Neural cell (in vitro differentiated cells): ENCODE measurements at regions not wholly inside any gene's neighbourhood (a gene's known extent, or its start where the extent isn't known, plus 50 kb on each side); places are given as distances from the start of the nearest gene placed in this dataset.

ENCODE experiments used
- H2AFZ ChIP-seq: fragments of 200-600, 300-800 bp; sonication (generic), shearing (Covaris generic); 2 replicates; pipeline ENCODE4 v1.6.0; 2014; ENCODE audit warnings: low read depth, mild to moderate bottlenecking, antibody characterized with exemption, low read length, moderate library complexity
- H3F3A ChIP-seq: fragments of 200-600 bp; shearing (Covaris generic); 2 replicates; pipeline ENCODE4 v1.6.1; 2016; ENCODE audit warnings: mild to moderate bottlenecking, moderate library complexity, mixed read lengths, antibody characterized with exemption, low read length; ENCODE audit not compliant: insufficient read depth, poor library complexity, severe bottlenecking
- H3K27ac ChIP-seq: fragments of 200-600, 300-800 bp; sonication (generic), shearing (Covaris generic); 2 replicates; pipeline ENCODE4 v1.5.1; 2014; ENCODE audit warnings: mild to moderate bottlenecking, low read length, moderate library complexity
- H3K27me3 ChIP-seq: fragments of 300-800, 200-600 bp; sonication (generic), shearing (Covaris generic); 2 replicates; pipeline ENCODE4 v1.6.0; 2014; ENCODE audit warnings: mild to moderate bottlenecking, low read depth, low read length, moderate library complexity; ENCODE audit not compliant: insufficient read depth
- H3K36me3 ChIP-seq: fragments of 300-800, 200-600 bp; sonication (generic), shearing (Covaris generic); 2 replicates; pipeline ENCODE4 v1.5.1; 2014; ENCODE audit warnings: mild to moderate bottlenecking, antibody characterized with exemption, low read length, moderate library complexity; ENCODE audit not compliant: insufficient read depth
- H3K4me2 ChIP-seq: fragments of 300-800, 200-600 bp; sonication (generic), shearing (Covaris generic); 2 replicates; pipeline ENCODE4 v1.6.0; 2014; ENCODE audit warnings: mild to moderate bottlenecking, low read length
- H3K4me3 ChIP-seq: fragments of 300-800, 200-600 bp; sonication (generic), shearing (Covaris generic); 2 replicates; pipeline ENCODE4 v1.5.1; 2014; ENCODE audit warnings: mild to moderate bottlenecking, low read length, moderate library complexity
- H3K79me2 ChIP-seq: fragments of 200-600 bp; shearing (Covaris generic); replicated peaks from 2 replicates; pipeline ENCODE4 v1.6.0; 2014; ENCODE audit warnings: mild to moderate bottlenecking, low read length, moderate library complexity; ENCODE audit not compliant: insufficient read depth
- H3K9ac ChIP-seq: fragments of 300-800, 200-600 bp; sonication (generic), shearing (Covaris generic); 2 replicates; pipeline ENCODE4 v1.6.1; 2016; ENCODE audit warnings: mild to moderate bottlenecking, low read length, mixed read lengths
- H3K9me2 ChIP-seq: fragments of 200-600 bp; shearing (Covaris generic); 2 replicates; pipeline ENCODE4 v1.6.1; 2016; ENCODE audit warnings: mild to moderate bottlenecking, low read length, mixed read lengths; ENCODE audit not compliant: insufficient read depth
- H3K9me3 ChIP-seq: fragments of 200-600, 300-800 bp; sonication (generic), shearing (Covaris generic); 2 replicates; pipeline ENCODE4 v1.6.1; 2016; ENCODE audit warnings: mild to moderate bottlenecking, mixed run types, low read length, moderate library complexity, mixed read lengths
- H4K20me1 ChIP-seq: fragments of 200-600 bp; shearing (Covaris generic); 2 replicates; pipeline ENCODE4 v1.6.1; 2016; ENCODE audit warnings: mild to moderate bottlenecking, mixed run types; ENCODE audit not compliant: insufficient read depth
- EP300 ChIP-seq: fragments of 450-650 bp; conservative IDR thresholded peaks from 2 replicates; pipeline ENCODE4 v1.6.1; 2014; ENCODE audit warnings: antibody characterized with exemption, mild to moderate bottlenecking, moderate library complexity; ENCODE audit not compliant: poor library complexity, severe bottlenecking
- EZH2 ChIP-seq: fragments of 200-600, 300-800 bp; shearing (Covaris generic), sonication (generic); IDR thresholded peaks from 2 replicates; pipeline ENCODE4 v1.6.1; 2014; ENCODE audit warnings: antibody characterized with exemption, low read length, borderline replicate concordance, mild to moderate bottlenecking; ENCODE audit not compliant: insufficient read depth, poor library complexity, severe bottlenecking
- MXI1 ChIP-seq: fragments of 450-650 bp; conservative IDR thresholded peaks from 2 replicates; pipeline ENCODE4 v1.6.1; 2014; ENCODE audit warnings: antibody characterized with exemption, mild to moderate bottlenecking; ENCODE audit not compliant: poor library complexity, severe bottlenecking
- POLR2AphosphoS5 ChIP-seq: IDR thresholded peaks from 2 replicates; pipeline ENCODE4 v1.6.1; 2012
- RAD21 ChIP-seq: fragments of 450-650 bp; conservative IDR thresholded peaks from 2 replicates; pipeline ENCODE4 v1.6.1; 2014; ENCODE audit warnings: antibody characterized with exemption, mild to moderate bottlenecking, moderate library complexity
- SMC3 ChIP-seq: fragments of 450-650 bp; conservative IDR thresholded peaks from 2 replicates; pipeline ENCODE4 v1.6.1; 2014; ENCODE audit warnings: antibody characterized with exemption, mild to moderate bottlenecking, moderate library complexity; ENCODE audit not compliant: poor library complexity
- TAF1 ChIP-seq: IDR thresholded peaks from 2 replicates; pipeline ENCODE4 v1.6.1; 2012; ENCODE audit warnings: low read depth
- TF ChIP-seq, protein P1 (sequence below): IDR thresholded peaks from 2 replicates; pipeline ENCODE4 v1.6.1; 2012; ENCODE audit warnings: borderline replicate concordance
- TF ChIP-seq, protein P2 (sequence below): fragments of 450-650 bp; IDR thresholded peaks from 2 replicates; pipeline ENCODE4 v1.5.1; 2014; ENCODE audit warnings: antibody characterized with exemption, mild to moderate bottlenecking, moderate library complexity; ENCODE audit not compliant: poor library complexity, severe bottlenecking

DNA sequence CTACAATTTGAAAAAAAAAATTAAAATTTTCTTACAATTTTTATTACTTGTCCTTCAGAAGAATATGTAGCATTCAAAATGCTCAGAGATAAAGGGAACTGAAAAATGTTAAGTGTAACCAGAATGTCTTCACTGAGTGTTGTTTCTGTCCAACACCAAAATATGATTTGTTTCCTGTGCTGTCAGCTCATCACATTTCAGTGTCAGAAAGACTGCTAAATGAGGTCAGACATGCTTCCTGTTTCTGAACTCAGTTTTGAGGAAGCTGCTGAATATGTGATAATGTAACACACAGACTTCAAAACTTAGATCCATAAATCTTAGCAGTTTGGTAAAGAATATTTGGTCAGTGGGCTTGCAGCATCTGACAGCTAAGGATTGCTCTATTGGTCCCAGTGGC, 1849.7 kb downstream of the PCDH7 start:
- Histone ChIP-seq H3F3A (no peaks in the 10 kb centered on the region), H3K36me3 (no peaks in the 10 kb centered on the region), H3K4me2 (peak overlapping the region; percentile 0), H3K79me2 (no peaks in the 10 kb centered on the region), H3K9me2 (no peaks in the 10 kb centered on the region), H3K9me3 (no peaks in the 10 kb centered on the region), H3K9ac (no peak overlapping the region), H2AFZ (no peak overlapping the region), H3K4me3 (no peak overlapping the region), H4K20me1 (no peaks in the 10 kb centered on the region), H3K27me3 (no peaks in the 10 kb centered on the region), H3K27ac (no peak overlapping the region)
- TF ChIP-seq, protein P1, sequence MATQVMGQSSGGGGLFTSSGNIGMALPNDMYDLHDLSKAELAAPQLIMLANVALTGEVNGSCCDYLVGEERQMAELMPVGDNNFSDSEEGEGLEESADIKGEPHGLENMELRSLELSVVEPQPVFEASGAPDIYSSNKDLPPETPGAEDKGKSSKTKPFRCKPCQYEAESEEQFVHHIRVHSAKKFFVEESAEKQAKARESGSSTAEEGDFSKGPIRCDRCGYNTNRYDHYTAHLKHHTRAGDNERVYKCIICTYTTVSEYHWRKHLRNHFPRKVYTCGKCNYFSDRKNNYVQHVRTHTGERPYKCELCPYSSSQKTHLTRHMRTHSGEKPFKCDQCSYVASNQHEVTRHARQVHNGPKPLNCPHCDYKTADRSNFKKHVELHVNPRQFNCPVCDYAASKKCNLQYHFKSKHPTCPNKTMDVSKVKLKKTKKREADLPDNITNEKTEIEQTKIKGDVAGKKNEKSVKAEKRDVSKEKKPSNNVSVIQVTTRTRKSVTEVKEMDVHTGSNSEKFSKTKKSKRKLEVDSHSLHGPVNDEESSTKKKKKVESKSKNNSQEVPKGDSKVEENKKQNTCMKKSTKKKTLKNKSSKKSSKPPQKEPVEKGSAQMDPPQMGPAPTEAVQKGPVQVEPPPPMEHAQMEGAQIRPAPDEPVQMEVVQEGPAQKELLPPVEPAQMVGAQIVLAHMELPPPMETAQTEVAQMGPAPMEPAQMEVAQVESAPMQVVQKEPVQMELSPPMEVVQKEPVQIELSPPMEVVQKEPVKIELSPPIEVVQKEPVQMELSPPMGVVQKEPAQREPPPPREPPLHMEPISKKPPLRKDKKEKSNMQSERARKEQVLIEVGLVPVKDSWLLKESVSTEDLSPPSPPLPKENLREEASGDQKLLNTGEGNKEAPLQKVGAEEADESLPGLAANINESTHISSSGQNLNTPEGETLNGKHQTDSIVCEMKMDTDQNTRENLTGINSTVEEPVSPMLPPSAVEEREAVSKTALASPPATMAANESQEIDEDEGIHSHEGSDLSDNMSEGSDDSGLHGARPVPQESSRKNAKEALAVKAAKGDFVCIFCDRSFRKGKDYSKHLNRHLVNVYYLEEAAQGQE, result no peak
- no peak for TF ChIP-seq MXI1
- no peak for TF ChIP-seq TAF1
- TF ChIP-seq, protein P2, sequence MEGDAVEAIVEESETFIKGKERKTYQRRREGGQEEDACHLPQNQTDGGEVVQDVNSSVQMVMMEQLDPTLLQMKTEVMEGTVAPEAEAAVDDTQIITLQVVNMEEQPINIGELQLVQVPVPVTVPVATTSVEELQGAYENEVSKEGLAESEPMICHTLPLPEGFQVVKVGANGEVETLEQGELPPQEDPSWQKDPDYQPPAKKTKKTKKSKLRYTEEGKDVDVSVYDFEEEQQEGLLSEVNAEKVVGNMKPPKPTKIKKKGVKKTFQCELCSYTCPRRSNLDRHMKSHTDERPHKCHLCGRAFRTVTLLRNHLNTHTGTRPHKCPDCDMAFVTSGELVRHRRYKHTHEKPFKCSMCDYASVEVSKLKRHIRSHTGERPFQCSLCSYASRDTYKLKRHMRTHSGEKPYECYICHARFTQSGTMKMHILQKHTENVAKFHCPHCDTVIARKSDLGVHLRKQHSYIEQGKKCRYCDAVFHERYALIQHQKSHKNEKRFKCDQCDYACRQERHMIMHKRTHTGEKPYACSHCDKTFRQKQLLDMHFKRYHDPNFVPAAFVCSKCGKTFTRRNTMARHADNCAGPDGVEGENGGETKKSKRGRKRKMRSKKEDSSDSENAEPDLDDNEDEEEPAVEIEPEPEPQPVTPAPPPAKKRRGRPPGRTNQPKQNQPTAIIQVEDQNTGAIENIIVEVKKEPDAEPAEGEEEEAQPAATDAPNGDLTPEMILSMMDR, result no peak
- peak; percentile 42 for TF ChIP-seq EP300
- no peak for TF ChIP-seq EZH2

DNA sequence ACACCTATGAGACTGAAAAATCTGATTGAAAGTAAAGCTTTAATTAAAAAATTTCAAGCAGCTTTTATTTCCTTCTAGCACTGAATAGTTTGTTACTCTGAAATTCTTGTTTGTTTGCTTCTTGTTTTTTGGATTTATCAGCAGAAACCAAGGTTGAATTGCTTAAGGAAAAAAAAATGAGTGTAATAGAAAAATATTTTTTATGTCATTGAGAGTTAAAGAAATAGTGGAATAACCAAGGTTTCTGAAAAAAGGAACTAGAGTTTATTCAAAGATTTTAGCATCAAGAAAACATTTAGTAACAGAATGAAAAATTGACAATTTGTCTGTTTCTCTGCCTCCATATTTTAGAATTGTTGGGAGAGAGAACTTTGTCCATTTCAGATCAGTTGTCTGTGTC, 1852.2 kb downstream of the PCDH7 start:
- Histone ChIP-seq H3K4me3 (no peak overlapping the region), H3K27me3 (no peaks in the 10 kb centered on the region), H3K27ac (no peak overlapping the region), H4K20me1 (no peaks in the 10 kb centered on the region), H3K36me3 (no peaks in the 10 kb centered on the region), H2AFZ (no peak overlapping the region), H3F3A (no peaks in the 10 kb centered on the region), H3K9me2 (no peaks in the 10 kb centered on the region), H3K9ac (no peak overlapping the region), H3K9me3 (no peaks in the 10 kb centered on the region), H3K79me2 (no peaks in the 10 kb centered on the region), H3K4me2 (no peak overlapping the region)
- TF ChIP-seq EZH2 (no peak), MXI1 (no peak), EP300 (no peak), POLR2AphosphoS5 (no peak), SMC3 (no peak), RAD21 (no peak), TAF1 (no peak)
- TF ChIP-seq, protein P1, result no peak
- TF ChIP-seq, protein P2, result no peak
